ENCODE measurements at regions not wholly inside any gene's neighbourhood (a gene's known extent, or its start where the extent isn't known, plus 50 kb on each side); places are given as distances from the start of the nearest gene placed in this dataset.
"Not testable (repeated sequence)": the region's sequence is repeated elsewhere in the genome, so short reads cannot be mapped to it uniquely, and the experiment has no call there.

DNA sequence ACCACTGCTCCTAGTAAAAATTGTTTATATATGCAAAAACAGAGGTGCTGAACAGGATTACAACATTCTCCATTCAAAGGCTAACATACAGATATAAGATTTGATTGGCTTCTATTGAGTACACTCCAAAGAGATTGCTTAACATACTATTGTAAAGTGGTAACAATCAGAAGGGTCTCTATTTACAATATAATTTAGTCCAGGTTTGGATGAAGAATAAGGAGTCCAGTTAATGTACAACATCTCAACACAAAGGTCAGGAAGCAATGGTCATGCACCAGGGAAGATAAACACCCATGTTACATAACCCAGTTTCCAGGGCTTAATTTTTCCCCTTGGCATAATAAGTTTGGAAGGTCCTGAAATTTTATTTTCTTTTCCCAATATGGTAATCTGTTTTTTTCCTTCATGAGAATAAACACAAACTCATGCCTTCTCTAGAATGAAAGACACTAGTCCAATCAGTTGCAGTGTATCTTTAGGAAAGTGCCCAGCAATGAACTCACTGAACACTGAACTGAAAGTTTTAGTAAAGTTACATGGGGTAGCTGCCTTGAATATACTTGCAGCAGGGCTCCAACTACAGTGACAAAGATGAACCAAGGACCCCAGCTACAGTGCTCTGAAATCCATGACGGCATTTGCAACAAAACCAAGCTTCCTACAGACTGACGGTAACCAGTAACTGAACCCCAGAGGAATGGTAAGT lies 255.3 kb upstream of the GJE1 start:
- DNase-seq: no peak

DNA sequence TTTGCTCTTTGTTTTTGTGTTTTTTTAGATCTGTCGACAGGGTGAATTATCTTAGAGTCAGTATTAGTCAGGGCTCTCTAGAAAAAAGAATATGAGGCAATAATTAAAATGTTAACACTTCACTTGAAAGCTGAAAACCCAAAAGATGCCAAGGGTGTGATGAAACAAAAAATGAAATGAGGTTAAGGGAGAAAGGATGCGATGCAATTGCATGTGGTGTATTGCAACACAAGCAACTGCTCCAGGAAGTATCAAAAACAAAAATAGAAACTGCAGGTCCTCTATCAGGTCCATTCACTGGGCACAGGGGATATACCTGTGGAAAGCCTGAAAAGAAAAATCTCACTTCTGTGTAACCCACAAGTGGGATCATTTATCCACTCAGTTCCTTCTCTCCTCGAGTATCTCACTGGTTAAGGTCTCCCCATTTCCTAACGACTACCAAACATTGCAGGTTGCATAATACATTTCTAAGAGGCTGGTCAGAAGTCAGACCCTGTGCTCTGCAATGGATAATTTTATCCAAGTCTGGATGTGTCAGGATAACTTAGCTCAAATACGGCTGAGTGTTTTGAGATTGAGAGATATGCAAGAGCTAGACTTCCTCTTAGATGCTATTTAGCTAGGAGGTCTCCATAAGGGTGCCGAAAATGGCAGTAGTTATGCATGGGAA lies 257.7 kb upstream of the GJE1 start:
- DNase-seq: no peak

DNA sequence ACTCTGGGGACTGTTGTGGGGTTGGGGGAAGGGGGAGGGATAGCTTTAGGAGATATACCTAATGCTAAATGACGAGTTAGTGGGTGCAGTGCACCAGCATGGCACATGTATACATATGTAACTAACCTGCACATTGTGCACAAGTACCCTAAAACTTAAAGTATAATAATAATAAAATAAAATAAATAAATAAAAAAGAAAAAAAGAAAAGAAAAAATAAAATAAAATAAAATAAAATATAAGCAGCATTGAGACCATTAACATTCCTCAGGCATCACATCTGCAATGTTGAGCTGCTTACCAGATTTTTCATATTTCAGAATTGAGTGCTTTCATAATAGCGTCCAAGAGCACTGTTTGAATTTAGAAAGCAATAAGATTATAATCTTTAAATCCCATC lies 263.2 kb upstream of the GJE1 start:
- DNase-seq: not testable (repeated sequence)

DNA sequence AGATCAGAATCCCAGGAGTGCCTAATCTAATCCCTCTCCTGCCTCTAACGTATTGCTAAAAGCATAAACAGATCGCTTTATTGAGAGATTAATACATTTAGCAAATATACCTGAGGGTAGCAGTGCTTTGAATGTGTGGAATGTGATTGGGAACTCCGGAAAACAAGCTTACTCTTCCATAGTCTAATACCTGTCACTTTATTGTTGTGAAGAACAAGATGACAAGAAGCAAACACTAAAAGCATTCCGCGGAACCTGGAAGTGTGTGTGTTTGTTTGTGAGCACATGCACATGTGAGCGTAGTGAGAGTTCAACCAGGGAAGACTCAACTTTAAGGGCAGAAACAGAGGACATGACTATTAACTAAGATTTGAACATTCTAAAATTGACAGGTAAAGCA lies 265.0 kb upstream of the GJE1 start:
- DNase-seq: no peak

DNA sequence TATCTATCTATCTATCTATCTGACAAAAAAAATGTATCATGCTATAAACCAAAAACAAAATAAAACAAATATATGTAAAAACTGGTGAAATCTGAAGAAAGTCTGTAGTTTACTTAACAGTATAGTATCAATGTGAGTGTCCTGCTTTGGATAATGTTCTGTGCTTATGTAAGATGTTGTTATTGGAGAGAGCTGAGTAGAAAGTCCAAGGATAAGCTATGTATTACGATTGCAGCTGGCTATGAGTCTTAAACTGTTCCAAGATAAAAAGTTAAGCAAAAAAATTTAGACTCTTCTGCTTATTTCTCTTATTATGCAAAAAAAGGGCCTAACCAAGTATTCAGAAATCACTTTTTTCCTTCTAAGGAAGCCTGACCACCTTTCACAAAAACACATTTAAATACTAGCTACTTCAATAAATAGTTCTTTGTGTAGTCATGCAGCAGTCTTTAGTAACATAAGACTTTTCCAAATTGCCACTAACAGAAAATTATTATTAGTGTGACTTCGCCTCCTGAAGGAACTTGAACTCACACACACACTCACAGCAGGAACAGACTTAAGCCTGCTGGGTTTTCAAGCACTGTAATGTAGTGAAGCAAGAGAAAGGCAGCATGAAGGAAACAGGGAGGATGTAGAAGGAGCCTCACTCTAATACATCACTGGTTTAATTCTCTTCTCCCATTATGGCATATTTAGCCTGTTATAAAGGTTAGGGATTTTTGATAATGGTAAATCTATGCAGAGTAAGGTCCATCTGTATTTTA lies 265.8 kb upstream of the GJE1 start:
- DNase-seq: no peak

DNA sequence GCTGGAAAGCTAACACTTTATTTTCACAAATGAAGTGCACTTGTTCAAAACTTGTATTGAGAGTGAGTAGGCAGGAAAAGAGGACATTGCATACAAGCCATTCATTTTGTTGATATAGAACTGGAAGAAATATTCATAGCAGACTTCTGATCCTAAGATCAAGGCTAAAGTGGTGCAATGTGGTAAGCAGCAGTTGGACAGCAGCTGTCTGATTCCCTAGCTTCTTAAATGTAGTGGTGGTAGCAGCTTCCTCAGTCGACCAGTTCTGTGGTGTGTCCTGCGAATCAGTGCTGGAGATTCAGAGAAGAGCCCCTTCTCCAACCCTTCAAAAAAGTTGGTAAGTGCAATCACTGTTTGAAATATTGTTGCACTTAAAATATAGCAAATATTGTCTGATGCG lies 281.7 kb upstream of the GJE1 start:
- no peak for DNase-seq

DNA sequence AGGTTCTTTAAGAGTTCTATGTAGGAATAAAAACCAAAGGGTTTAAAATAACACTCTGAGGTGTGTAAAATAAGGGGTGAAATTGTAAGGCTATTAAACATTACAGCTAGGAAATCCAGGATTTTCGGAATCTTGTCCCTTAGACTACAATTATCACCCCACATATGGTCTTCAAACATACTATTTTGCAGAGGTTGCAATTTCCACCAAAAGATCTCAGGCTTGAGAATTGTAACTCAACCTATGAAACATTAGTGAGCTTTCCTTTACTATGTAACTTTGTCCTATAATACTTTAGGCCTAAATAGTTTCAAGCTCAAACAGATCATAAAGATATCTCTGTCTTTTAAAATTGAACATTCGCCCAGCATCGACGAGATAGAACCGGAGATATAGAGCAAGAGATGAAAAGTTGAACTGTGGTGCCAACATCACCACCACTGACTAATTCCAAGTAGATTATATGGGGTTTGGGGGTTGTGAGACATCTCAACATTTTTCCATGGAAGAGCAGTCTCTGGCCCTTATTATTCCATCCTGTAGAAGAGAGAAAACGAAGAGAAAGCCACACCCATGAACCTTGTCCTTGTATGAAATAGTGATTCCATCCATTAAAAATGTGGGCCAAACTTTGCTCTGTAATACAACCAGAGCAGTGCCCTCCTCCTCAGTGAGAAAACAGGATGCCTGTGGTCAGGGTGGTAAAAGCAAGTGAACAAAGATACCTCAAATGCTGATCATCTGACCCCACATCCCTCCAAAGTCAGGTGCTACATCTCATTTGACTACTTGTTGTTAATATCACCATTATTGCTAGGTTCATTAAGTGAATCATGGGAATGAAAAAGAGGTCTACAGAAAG lies 284.5 kb upstream of the GJE1 start:
- DNase-seq: peak; percentile 66

DNA sequence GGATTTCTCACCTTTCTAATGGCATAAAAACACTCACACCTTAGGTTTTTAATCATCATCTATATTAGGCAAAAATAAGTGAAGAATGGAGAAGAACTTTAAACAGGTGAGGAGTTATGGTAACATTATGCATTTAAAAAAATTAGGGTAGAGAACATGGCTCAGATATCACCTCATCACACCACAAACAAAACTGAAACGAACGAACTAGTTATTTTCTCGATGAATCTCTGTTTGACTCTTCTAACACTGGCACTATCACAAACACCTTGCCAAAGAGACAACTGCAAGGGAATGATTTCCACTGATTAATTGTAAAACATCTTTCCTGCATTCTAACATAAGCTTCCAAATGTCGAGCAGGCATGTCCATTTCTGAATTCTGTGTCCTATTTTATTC lies 286.1 kb upstream of the GJE1 start:
- DNase-seq: no peak

DNA sequence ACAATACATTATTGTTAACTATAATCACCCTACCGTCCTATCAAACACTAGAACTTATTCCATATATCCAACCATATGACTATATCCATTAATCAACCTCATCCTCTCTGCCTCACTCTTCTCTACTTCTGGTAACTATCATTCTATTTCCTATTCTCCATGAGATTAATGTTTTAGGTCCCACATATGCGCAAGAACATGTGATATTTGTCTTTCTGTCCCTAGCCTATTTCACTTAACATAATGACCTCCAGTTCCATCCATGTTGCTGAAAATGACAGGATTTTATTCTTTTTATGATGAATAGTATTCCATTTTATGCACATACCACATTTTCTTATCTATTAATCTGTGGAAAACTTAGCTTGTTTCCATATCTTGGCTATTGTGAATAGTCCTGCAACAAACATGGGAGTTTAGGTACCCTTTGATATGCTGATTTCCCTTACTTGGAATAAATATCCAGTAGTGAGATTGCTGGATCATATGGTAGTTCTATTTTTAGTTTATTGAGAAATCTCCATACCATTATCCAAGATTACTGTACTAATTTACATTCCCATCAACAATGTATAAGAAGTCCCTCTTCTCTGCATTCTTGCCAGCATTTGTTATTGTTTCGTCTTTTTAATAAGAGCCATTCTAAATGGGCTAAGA lies 289.4 kb upstream of the GJE1 start:
- no peak for DNase-seq

DNA sequence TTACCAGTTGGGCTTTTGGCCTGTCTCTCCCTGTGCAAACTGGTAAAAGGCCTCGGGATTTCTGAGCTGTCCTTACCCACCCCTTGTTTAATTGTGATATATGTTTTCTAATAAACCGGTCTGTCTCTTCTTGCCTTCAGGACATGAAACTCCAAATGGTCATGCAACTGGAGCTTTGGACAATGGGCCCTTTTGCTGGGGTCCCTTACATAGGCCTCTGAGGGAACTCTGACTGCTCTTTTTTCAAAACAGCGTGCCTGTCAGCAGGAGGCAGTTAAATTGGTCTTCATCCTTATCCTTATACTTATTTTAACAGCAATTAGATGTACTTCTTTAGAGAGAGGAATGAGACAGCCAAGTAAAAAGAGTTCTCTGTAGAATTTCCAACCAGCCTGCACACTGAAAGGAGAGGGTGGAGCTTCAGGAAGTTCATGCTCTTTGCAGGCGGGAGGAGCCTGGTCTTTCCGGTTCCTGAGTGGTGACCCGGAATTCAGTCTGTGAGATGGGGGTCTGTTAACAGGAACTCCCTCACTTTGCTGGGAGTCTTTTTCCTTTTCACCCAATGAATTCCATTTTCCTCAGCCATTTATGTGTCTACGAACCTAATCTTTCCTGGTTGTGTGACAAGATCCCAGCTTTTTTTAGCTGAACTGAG lies 299.6 kb upstream of the GJE1 start:
- no peak for DNase-seq

DNA sequence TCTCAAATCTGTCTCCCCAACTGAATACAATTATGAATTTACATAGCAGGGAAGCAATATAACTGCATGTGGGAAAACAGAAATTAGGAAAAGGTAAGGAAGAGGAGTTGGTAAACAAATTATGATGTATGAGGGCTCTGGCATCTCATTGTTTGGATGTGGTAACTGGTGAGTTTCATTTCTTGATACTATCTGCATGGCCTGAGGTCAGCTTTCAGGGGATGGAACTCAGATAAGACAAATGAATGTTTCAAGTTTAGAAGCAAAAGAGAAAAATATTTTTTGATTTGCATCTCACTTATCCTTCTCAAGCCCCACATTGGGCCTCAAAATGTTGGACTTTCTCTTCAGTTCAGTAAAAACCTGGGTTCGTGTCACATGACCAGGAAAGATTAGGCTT lies 302.2 kb upstream of the GJE1 start:
- no peak for DNase-seq

DNA sequence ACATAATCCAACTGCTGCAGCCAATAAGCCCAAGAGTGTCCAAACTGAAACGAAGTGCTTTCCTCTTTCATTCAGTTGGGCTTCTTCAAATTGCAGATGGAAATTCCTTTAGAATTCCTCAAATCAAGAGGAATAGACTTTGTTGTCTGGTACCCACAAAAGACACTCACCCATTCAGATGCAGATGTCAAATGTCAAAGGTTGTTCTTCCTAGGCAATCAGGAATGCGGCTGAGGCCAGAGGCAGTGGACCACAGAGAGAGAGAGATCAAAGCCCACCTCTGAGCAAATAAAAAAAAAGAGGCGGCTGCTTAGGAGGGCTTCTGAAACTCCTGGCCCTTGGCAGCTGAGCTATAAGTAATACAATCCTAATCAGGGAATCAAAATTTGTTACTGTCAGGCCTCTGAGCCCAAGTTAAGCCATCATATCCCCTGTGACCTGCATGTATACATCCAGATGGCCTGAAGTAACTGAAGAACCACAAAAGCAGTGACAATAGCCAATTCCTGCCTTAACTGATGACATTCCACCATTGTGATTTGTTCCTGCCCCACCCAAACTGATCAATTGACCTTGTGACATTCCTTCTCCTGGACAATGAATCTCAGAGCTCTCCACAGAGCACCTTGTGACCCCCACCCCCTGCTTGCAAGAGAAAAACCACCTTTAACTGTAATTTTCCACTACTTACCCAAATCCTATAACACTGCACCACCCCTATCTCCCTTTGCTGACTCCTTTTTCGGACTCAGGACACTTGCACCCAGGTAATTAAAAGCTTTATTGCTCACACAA lies 303.0 kb upstream of the GJE1 start:
- no peak for DNase-seq

DNA sequence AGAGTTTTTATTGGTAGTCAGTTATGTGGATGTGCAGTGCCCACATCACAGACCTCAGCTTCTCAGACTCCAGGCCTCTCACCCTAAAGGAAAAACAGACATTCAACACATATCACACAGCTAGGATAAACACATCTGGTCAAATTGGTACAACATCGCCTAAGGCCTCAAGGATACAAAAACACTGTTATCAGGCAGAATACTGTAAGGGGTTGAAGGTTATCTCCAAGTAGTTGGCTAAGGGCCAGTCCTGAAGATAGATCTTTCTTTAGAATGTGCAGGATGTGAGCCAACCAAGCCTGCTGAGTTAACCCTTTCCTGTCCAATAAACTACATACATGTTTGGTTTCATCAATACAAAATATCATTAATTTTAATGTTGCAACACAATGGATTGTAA lies 308.4 kb upstream of the GJE1 start:
- no peak for DNase-seq

DNA sequence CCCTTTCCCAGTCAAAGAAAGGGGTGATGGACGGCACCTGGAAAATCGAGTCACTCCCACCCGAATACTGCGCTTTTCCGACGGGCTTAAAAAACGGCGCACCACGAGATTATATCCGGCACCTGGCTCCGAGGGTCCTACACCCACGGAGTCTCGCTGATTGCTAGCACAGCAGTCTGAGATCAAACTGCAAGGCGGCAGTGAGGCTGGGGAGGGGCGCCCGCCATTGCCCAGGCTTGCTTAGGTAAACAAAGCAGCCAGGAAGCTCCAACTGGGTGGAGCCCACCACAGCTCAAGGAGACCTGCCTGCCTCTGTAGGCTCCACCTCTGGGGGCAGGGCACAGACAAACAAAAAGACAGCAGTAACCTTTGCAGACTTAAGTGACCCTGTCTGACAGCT lies 317.7 kb upstream of the GJE1 start:
- not testable (repeated sequence) for DNase-seq

DNA sequence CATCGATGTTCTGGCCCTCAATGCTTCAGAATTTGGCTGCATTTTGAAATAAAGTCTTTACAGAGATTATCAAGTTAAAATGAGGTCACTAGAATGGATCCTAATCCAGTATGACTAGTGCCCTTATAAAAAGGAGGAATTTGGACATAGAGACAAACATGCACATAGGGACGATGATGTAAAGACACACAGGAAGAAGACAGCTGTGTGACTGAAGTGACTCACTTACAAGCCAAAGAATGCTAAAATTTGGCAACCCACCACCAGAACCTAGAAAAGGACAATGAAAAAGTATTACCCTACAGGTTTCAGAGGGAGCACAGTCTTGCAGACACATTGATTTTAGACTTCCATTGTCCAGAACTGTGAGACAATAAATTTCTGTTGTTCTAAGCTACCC lies 322.8 kb upstream of the GJE1 start:
- DNase-seq: no peak

DNA sequence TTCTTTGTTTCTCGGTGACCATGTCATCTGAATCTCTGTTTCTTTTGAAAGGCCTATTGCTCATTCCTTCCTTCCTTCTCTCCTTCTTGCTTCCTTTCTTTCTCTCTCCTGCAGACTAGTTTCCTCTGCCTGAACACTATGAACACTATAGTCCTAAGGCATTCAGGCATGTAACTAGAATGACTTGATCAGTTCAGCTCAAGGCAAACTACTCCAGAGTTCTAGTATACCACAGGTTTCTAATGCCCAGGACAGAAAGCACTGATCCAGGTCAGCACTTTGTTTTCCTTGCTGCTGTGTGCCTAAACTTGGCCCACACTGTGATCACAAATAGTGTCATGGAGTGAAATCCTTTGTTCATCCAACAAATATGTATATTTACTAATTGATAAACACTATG lies 324.1 kb upstream of the GJE1 start:
- DNase-seq: no peak

DNA sequence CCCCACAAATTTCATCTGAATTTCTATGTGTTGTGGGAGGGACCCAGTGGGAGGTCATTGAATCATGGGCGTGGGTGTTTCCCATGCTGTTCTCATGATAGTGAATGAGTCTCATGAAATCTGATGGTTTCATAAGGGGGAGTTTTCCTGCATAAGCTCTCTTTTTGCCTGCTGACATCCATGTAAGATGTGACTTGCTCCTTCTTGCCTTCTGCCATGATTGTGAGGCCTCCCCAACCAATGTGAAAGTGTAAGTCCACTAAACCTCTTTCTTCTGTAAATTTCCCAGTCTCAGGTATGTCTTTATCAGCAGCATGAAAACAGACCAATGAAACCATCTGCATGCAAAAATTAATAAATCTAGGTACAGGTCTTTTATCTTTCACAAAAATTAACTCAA lies 331.8 kb upstream of the GJE1 start:
- not testable (repeated sequence) for DNase-seq

DNA sequence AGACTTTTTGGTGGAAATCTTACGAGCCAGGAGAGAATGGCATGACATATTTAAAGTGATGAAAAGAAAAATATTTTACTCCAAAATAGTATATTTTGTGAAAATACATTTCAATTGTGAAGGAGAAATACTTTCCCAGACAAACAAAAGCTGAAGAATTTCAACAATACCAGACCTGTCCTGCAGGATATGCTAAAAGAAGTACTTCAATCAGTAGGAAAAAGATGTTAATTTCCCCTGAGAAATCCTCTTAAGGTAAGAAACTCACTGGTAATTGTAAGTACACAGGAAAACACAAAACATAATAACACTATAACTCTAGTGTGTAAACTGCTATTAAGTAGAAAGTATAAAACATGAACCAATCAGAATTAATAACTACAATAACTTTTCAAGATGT lies 341.8 kb upstream of the GJE1 start:
- DNase-seq: no peak

DNA sequence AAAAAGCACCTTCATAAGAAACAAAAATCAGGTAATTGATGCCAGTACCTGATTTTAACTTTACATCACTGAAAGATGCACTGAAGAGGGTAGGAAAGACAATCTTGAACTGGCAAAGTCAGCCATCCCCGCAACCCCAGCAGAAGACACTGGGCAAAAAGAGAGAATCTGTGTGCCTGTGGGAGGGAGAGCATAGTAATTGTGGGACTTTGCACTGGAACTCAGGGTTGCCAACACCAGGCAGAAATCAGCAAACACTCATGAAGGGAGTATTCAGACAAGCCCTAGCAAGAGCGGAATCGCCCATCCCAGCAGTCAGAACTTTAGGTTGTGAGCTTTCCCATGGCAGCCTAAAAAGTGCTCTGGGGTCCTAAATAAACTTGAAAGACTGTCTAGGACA lies 344.6 kb upstream of the GJE1 start:
- DNase-seq: no peak

DNA sequence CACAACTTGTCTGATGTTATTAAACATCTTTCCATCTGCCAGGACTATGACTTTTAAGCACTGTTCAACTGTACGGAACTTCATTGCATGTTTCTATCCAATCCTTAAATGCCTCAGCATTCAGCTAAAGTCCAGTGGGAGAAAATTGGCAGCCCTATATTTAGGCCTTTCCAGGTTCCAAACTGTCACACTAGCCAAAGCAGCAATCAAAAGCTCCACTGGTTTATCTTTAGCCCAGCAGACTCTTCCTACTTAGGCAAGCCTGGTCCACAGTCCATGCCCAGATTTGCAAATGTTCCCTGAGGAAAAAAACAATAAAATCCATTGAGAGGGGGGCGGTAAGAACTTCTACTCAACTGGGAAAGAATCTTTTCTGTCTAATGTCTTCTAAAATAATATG lies 349.1 kb upstream of the GJE1 start:
- DNase-seq: no peak

DNA sequence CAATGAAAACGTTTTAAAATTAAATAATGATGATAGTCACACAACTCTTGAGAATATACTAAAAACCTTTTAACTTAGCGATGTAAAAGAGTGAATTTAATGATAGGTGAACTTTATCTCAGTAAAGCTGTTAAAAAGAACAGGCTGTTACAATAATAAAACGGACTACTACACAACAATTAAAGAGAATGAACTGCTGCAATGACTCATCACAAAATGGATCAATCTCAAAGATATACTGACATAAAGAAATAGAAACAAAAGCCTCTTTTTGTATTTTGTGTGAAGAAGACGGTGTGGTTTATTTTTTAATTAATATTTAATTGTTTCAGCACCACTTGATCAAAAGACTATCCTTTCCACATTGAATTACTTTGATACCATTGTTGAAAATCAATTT lies 352.4 kb upstream of the GJE1 start:
- DNase-seq: no peak

All from CD4-positive, alpha-beta T cell treated with Interleukin-21 for 1 hour (primary cell).